ENCODE measurements at regions not wholly inside any gene's neighbourhood (a gene's known extent, or its start where the extent isn't known, plus 50 kb on each side); places are given as distances from the start of the nearest gene placed in this dataset.

DNA sequence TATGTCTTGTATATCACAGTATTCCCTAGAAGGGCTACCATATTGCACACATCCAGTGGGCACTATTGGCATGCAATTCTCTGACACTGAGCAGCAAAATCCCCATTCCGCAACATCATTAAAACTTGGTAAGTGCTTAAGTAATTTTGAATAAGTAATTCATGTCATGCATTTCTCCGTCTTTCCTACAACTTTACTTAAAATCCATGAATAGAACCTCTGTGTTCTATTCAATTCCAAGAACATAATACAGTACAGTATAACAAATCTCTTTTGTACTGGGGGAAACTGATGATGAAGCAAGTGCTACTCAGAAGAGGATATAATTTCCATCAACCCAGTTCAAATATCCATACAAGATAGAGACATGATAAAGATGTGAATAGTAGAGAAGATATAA, 80.9 kb upstream of the SEMA3C start:
- TF ChIP-seq, protein P1, sequence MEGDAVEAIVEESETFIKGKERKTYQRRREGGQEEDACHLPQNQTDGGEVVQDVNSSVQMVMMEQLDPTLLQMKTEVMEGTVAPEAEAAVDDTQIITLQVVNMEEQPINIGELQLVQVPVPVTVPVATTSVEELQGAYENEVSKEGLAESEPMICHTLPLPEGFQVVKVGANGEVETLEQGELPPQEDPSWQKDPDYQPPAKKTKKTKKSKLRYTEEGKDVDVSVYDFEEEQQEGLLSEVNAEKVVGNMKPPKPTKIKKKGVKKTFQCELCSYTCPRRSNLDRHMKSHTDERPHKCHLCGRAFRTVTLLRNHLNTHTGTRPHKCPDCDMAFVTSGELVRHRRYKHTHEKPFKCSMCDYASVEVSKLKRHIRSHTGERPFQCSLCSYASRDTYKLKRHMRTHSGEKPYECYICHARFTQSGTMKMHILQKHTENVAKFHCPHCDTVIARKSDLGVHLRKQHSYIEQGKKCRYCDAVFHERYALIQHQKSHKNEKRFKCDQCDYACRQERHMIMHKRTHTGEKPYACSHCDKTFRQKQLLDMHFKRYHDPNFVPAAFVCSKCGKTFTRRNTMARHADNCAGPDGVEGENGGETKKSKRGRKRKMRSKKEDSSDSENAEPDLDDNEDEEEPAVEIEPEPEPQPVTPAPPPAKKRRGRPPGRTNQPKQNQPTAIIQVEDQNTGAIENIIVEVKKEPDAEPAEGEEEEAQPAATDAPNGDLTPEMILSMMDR (conservative IDR thresholded peaks at IDR 0.05 in 1 of 2, IDR thresholded peaks at IDR 0.05 in 1 of 2; ENCODE audit: low read depth in 1 of 2, low read length in 2 of 2), result no peak
- no peak for TF ChIP-seq EZH2 (IDR thresholded peaks at IDR 0.05; ENCODE audit: low read length, missing control alignments)

Measured in fibroblast of lung (primary cell).